GM18499 (cell line): ENCODE measurements at regions not wholly inside any gene's neighbourhood (a gene's known extent, or its start where the extent isn't known, plus 50 kb on each side); places are given as distances from the start of the nearest gene placed in this dataset.
"Not testable (repeated sequence)": the region's sequence is repeated elsewhere in the genome, so short reads cannot be mapped to it uniquely, and the experiment has no call there.

Source experiments
- ATAC-seq: cut with Tn5 transposase; IDR thresholded peaks from one replicate; pipeline ENCODE4 v1.9.1; 2021; ENCODE audit warnings: moderate number of reproducible peaks; ENCODE audit not compliant: insufficient read depth, unreplicated experiment

DNA sequence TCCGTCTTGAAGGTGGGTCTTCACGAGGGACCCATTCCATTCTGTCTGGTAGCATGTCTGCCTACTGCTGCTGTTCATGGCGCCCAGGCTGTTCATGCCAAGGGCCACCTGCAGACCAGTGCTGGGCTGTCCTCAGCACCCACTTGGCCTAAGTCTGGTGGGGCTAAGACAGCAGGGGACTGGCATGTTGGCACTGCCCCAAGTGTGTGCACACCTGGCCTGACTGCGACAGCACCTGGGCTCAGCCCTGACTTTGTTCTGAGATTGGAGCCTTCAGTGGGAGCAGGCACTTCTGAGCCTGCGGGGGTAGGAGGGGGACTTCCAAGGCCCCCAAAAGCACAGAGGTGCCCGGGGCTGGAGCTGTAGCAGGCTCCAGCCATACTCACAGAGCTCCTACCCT lies 250.8 kb upstream of the EDNRB start:
- no peak for ATAC-seq

DNA sequence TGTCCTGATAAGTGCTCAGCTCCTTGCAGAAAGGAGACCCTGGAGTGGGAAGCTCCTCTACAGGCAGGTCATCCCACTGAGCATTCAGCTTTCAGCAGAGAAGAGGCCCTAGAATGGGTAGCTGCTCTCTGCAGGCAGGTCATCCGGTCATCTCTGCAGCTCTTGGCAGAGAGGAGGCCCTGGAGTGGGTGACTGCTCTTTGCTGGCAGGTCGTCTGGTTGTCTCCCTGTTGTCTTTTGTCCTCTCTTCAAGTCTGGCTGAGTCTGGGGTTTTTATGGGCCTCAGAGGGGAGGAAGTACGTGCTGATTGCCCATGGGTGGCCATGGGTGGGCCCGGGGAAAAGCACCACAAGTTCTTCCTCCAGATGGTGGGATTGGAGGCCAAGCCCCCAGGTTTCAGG lies 250.3 kb upstream of the EDNRB start:
- no peak for ATAC-seq

DNA sequence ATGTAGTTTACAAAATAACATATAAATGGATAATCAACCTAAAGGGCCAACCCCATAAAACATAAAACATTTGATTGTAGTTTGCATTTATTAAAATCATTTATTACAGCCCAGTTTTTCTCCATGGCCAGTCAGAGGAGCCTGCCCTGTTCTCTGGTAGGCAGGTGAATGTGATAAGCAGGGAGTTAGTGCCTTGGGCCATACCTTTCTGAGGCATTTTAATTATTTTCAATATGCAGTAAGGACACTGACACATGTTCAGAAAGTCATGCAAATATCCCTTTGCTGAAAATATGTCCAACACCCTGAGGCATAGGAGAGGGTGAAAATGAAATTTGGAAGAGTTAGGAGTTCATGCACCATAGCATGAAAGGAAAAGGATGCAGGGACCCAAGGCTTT lies 242.6 kb upstream of the EDNRB start:
- no peak for ATAC-seq

DNA sequence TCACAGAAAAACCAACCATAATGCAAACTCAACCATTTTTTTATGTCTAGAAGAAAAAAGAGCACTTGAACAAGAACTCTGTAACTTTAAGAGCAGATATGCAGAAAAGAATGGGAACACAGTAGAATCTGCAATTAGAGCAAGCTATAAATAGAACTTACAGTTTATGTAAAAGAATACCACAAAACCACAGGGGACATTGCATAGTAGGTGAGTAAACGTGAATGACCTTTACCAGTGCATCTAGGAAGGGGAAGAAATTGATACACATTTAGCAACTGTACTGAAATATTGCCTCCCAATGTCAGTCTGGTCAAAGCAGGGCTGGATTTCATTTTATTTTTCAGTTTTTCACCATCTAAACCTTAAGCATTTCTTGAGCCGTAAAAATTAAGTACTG lies 242.2 kb upstream of the EDNRB start:
- ATAC-seq: peak; percentile 84

DNA sequence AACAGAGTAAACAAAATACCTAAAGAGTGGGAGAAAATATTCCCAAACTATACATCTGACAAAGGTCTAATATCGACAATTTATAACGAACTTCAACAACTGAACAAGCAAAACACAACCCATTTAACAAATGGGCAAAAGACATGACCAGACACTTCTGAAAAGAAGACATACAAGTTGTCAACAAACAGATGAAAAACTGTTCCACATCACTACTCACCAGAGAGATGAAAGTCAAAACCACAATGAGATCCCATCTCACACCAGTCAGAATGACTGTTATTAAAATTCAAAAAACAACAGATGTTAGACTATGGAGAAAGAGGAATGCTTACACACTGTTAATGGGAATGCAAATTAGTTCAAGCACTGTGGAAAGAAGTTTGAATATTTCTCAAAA lies 233.8 kb upstream of the EDNRB start:
- no peak for ATAC-seq

DNA sequence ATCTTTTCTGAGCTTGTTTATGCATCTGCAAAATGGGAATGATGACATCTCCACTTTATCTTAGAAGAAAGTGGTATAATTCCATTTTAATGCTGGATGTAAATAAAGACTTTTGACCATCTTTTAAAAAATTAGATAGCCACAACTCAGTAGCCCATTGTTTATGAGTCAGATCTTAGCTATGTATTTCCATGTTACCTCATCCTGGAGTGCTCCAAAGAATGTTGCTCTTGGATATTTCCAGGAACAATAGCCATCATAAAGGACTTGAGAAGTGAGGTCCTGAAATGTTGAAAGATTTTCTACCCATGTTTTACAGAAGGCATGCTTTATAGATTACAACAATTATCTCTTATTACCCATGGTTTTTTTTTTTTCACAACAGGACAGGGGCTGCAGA lies 229.3 kb upstream of the EDNRB start:
- ATAC-seq: no peak

DNA sequence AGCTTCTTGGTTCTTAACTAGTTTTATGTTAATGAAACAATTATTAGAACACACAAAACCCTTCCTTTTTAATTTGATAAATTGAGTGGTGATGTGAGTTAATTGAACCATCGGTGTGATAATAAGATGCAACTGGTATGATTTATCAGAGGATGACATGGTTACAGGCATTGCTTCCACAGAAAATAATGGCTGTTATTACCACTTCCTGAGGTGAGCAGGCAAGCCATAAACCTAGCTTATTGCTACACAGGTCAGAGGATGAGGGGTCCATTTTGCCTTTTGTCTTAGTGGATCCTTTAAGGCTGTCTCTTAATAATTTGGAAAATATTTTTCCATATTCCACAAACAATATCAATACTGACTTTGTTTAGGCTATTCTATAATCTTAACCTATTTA lies 226.6 kb upstream of the EDNRB start:
- no peak for ATAC-seq

DNA sequence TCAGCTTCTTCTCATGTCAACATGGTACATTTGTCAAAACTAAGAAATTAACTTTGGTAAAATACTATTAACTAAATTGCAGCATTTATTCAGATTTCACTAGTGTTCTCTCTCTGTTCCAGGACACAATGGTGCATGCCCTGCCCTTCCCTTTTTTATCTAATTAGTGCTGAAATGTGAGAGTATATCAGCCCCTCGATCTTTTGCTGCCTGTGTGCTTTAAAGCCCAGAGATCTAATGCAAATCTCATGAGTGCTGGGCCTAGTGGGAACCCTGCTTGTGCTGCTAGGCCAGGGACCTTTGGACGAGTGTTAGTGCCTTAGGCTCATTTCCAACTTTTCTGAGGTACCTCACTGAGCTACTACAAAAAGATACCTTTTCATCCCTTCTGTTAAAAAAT lies 221.1 kb upstream of the EDNRB start:
- no peak for ATAC-seq

DNA sequence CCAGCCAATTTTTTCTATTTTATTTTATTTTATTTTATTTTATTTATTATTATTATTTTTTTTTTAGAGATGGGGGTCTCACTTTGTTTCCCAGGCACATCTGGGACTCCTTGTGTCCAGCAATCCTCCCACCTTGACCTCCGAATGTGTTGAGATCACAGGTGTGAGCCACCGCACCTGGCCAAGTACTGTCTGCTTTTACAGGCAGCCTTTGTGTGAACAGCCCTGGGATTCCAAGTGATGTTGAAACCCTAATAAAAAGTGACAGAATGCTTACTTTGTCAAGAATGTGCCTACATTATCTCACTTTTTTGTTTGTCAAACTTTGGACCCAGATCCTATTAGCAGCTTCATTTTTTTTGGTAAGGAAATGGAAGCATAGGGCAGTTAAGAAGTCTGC lies 220.1 kb upstream of the EDNRB start:
- no peak for ATAC-seq

DNA sequence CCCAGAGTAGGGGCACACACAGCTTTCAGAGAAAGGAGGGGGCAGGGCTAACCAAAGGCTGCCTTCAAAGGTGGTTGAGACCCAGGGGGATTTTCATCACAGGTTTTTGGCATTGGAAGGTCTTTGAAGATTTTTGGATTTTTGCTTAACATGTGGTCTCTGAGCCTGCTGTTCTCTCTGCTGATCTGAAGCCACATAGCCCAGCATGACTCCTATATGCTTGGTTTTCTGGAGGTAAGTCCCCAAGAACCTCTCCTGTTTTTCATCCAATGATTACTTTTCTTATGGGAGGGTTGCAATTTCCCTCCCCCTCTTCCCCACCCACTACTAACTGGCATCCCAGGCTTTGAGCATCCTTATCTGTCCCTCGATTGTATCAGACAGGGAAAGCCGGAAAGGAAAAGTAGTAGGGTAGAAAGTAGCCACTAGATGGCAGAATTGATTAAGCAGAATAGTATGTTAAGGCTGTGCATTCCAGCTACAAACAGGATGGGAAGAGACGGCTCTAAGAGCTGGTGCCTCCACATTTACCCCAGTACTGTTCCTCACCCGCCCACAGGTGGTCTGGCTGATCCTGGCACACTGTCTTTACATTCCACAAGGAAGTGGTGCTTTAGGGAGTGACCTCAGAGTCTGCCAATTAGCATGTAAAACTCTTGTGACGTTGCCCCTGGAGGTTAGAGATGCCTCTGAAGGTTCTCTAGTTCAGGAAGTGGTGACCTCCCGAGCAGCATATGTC lies 218.9 kb upstream of the EDNRB start:
- peak; percentile 82 for ATAC-seq

DNA sequence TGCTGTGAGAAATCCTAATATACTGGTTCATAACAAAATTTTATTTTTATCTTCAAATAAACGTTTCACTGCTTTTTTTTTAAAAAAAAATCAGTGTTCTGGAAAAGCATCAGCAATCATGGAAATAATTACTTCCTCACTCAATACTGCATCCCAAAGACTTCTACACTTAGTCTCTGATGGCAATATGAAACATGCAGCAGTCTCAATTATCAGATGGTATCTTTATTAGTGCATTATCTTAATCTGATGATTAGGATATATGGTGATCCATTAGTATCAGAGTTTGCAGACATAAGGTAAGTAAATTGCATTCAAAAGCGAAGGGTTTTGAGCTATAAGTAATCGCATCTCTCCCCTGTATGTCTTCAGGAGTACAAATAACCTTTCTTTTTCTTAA lies 218.3 kb upstream of the EDNRB start:
- ATAC-seq: no peak

DNA sequence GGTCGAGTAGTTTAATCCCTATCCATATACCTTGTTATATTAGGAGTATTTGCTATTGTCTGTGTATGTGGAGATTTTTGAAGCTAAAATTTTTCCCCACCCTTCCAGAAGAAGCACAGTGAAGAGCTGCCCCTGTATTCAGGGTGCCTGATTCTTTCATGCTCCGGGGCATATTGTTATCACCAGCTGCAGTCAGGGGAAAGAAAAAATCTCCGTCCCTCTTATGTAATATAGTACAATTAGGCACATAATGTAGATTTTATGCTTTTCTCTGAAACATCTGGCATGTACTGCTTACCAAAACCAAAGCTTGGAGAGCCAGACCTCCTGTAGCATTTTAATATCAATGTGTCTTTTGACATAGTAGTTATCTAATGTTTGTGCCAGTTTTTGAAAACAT lies 214.9 kb upstream of the EDNRB start:
- ATAC-seq: no peak

DNA sequence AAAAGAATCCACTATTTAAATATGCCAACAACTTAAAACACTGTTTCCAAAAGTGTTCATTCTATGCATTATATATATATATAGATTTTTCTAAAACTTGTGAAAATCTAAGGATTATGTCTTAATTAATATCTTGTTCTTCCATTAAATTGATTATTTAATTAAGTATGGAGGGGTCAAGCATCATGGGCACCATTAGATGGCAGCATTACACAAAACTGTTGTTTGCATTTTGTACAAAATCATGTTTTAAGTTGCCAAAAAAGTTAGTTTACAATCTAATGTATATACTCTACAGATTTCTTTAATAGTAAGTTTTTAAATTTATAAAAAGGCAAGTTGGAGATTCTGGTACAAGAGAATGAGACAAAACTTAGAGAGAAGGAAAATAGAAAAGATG lies 213.2 kb upstream of the EDNRB start:
- ATAC-seq: no peak

DNA sequence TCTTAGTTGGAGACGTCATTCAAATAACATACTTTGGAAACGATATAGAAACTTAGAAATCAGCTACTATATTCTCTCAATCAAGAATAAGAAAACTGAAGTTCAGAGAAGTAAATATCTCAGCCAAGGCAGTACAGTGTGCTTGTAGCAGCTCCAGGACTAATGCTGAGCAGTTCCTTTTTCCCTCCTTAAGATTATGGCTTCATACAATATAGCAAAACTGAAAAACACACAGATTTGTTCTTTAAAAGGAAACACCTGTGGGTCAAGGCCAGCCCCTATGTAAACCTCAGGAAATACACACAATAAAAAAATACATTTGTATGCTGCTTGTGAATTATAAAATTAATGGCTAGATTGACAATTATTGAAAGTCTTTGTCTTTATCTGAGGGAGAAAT lies 212.7 kb upstream of the EDNRB start:
- ATAC-seq: no peak

DNA sequence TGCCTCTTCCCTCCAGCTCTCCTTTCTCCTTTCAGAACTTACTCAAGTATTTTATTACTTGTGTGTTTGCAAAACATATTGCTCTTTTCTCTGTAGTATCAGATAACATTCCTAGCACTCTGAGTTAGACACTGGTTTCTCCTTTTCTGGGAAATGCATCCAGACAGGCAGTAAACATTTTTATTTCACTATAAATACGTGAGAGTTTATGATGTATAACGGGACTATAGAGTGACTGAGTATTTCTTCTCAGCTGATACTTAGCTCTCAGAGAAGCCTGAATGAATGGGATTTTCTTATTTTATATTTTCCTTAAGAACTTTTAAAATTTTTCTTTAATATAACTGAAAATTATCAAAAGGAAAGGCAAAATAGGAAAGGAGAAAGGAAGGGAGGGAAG lies 211.2 kb upstream of the EDNRB start:
- ATAC-seq: no peak

DNA sequence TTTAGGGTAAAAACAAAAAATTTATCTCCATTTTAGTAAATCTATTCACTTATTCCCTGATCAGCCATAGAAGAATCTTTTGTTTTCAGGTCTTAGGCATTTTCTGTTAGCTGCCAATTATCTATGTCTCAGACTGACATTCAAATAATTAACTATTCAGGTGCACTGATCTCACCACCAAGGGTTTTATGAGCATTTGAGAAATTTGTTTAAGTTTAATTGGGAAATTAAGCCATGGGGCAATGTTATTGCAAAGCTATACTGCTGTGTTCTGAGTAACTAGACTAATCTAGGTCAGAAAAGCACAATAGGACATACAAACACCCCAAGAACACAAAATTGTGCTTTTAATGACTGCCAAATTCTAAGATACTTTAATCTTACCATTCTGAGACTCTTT lies 210.7 kb upstream of the EDNRB start:
- no peak for ATAC-seq

DNA sequence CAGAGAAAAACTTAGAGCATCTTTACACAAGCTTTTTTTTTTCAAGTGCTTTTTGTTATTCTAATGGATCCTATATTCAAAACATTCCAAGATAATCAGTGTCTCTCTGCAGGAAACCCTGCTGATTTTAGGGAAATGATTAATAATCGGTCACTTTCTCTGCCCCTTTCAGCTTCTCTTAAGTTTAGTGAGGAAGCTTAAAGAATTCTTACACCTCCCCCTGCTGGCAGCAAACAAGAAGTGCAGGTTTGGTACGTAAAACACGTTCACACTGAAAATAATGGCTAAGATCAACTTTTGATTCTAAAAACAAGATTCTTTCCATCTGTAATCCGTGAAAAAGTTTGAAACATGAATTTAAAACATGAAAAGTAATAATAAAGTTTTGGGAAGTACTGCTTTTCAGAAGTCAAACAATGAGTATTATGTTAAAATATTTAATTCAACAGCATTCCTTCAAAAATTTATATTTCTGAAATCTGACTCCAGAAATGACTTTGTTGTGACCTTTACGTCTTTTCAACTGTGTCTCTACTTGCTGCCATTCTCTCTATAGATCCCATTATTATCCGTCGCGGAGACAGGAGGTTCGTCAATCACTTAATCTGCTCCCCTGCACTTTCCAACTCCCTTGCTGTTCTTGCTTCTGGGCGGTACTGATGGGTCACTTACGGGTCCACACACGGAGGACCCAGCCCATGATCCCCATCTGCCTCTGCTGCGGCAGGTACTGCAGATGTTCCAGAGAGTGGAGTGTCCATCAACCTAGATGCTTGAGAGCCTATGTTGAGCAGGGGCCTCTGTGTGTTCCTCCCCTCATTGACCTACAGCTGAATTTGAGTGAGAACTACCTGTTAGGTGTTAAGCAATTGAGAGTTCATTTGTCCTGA lies 203.1 kb upstream of the EDNRB start:
- no peak for ATAC-seq

DNA sequence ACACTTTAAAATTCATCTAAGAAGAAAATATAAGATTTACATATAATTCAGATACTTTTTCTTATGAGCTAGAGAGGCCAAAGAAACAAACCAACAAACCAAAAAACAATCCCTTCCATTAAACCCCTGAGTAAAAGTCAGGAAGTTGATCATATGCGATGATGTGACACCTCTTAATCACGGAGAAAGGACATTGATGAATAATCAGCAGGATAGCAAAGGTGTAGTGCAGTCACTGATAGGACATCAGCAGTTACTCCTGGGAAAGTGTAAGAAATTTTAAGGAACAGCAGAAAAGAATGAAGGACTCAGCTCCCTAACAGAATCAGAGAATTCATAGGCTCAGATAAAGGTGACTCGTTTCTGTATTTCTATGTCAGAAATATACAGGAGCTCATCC lies 202.4 kb upstream of the EDNRB start:
- ATAC-seq: no peak

DNA sequence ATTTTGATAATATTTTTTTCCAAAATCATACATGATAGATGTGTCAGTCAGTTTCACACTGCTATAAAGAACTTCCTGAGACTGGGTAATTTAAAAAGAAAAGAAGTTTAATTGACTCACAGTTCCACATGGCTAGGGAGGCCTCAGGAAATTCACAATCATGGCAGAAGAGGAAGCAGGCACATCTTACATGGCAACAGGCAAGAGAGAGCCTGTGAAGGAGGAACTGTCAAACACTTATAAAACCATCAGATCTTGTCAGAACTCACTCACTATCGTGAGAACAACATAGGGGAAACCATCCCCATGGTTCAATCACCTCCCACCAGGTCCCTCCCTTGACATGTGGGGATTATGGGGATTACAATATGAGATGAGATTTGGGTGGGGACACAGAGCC lies 201.5 kb upstream of the EDNRB start:
- ATAC-seq: not testable (repeated sequence)

DNA sequence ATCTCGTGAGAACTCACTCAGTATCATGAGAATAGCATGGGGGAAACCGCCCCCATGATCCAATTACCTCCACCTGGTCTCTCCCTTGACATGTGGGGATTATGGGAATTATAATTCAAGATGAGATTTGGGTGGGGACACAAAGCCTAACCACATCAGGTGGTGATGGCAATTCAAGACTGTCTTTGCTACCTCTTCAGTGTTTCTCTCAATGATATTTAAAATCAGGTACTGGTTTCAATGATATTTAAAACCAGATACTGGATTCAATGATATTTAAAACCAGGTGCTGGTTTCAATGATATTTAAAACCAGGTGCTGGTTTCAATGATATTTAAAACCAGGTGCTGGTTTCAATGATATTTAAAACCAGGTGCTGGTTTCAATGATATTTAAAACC lies 198.4 kb upstream of the EDNRB start:
- not testable (repeated sequence) for ATAC-seq

DNA sequence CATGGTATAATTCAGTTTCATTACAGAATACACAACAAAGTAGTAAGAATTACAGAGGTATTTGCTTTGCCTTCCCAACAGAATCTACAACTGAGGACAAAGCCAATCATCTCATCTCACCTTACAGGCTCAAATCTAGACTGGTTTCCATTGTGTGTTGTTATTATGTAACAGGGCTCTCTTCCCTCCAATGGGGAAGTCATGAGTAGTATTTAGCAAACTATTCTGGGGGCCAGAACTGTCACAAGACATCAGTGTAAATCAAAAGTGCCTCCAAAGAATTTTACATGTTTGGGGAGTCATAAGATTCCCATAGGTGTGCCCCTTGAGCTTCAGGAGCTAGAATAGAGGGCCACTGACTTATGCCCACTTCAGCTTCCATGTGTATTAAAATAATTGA lies 187.0 kb upstream of the EDNRB start:
- no peak for ATAC-seq

DNA sequence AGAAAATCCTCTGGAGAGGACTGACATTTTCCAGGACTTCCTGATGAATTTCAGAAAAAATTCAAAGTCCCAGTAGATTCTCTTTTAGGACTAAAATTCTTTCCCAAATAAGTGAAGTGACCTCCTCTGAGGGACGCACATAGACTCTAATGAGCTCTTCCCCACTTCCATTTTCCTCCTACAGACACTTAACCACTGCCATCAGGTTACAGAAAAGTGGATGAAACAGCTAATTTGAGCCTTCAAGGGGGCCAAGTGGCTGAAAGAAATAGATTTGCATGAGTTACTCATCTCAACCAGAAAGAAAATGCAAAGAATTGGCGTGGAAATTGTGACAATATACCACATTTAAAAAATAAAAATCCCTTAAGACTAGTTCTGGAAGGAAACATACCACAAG lies 185.3 kb upstream of the EDNRB start:
- ATAC-seq: no peak
